SU-DHL-6 (cell line): ENCODE measurements at regions not wholly inside any gene's neighbourhood (a gene's known extent, or its start where the extent isn't known, plus 50 kb on each side); places are given as distances from the start of the nearest gene placed in this dataset.

Experiments used
- H2AFZ ChIP-seq: fragments of 200-600 bp; sonication (generic); 2 replicates; pipeline ENCODE4 v1.6.1; 2014; ENCODE audit warnings: low read depth, mild to moderate bottlenecking, moderate library complexity, mixed read lengths, antibody characterized with exemption, low read length; ENCODE audit not compliant: severe bottlenecking
- H3F3A ChIP-seq: fragments of 200-600 bp; shearing (Covaris generic); 2 replicates; pipeline ENCODE4 v1.6.0; 2016; ENCODE audit warnings: antibody characterized with exemption, mild to moderate bottlenecking; ENCODE audit not compliant: insufficient read depth
- H3K27ac ChIP-seq: fragments of 200-600 bp; sonication (generic); 2 replicates; pipeline ENCODE4 v1.5.1; 2016; ENCODE audit warnings: low read depth, mild to moderate bottlenecking, low read length, moderate library complexity, mixed read lengths
- H3K27me3 ChIP-seq: fragments of 200-600 bp; sonication (generic), shearing (Covaris generic); 2 replicates; pipeline ENCODE4 v1.6.0; 2014; ENCODE audit warnings: mild to moderate bottlenecking, low read length
- H3K36me3 ChIP-seq: fragments of 200-600 bp; sonication (generic); 2 replicates; pipeline ENCODE4 v1.6.1; 2014; ENCODE audit warnings: mild to moderate bottlenecking, low read length, mixed read lengths
- H3K4me2 ChIP-seq: fragments of 300-600, 200-600 bp; shearing (Covaris generic), sonication (generic); 2 replicates; pipeline ENCODE4 v1.6.0; 2014; ENCODE audit warnings: low read length, low read depth, mild to moderate bottlenecking; ENCODE audit not compliant: poor library complexity, severe bottlenecking
- H3K4me3 ChIP-seq: fragments of 200-600 bp; sonication (generic); 2 replicates; pipeline ENCODE4 v1.5.1; 2014; ENCODE audit warnings: antibody characterized with exemption, low read length, mild to moderate bottlenecking, mixed read lengths; ENCODE audit not compliant: insufficient read depth, poor library complexity, severe bottlenecking
- H3K79me2 ChIP-seq: fragments of 200-600 bp; sonication (generic); 2 replicates; pipeline ENCODE4 v1.6.1; 2014; ENCODE audit warnings: mild to moderate bottlenecking, low read length, moderate library complexity; ENCODE audit not compliant: insufficient read depth
- H3K9ac ChIP-seq: fragments of 200-600 bp; sonication (generic); 2 replicates; pipeline ENCODE4 v1.7.0; 2014; ENCODE audit warnings: mild to moderate bottlenecking, low read length
- H3K9me2 ChIP-seq: fragments of 200-600 bp; sonication (generic); replicated peaks from 2 replicates; pipeline ENCODE4 v1.6.1; 2014; ENCODE audit warnings: low read length; ENCODE audit not compliant: insufficient read depth
- H3K9me3 ChIP-seq: fragments of 200-600 bp; sonication (generic); 2 replicates; pipeline ENCODE4 v1.6.1; 2014; ENCODE audit warnings: low read length, mixed read lengths; ENCODE audit not compliant: insufficient read depth
- H4K20me1 ChIP-seq: fragments of 200-600 bp; sonication (generic); 2 replicates; pipeline ENCODE4 v1.6.1; 2014; ENCODE audit warnings: low read depth, mild to moderate bottlenecking, antibody characterized with exemption, low read length, moderate library complexity, mixed read lengths
- EZH2phosphoT487 ChIP-seq: fragments of 200-600 bp; sonication (generic), shearing (Covaris generic); conservative IDR thresholded peaks from 2 replicates; pipeline ENCODE4 v1.6.1; 2018; ENCODE audit warnings: mild to moderate bottlenecking, antibody characterized with exemption, low read length, moderate library complexity, mixed read lengths
- TF ChIP-seq, protein P1 (sequence below): fragments of 200-600 bp; sonication (generic); IDR thresholded peaks from one replicate; pipeline ENCODE4 v1.5.1; 2017; ENCODE audit warnings: antibody characterized with exemption, mild to moderate bottlenecking, low read length, moderate library complexity; ENCODE audit not compliant: insufficient read depth, poor library complexity, severe bottlenecking

- Histone ChIP-seq H3K27me3 (no peaks in the 10 kb centered on the region), H3K4me3 (no peak overlapping the region), H3K36me3 (no peaks in the 10 kb centered on the region), H2AFZ (no peak overlapping the region), H3K9me2 (no peaks in the 10 kb centered on the region), H3K9ac (no peak overlapping the region), H3K9me3 (no peaks in the 10 kb centered on the region), H3K27ac (no peak overlapping the region), H3K79me2 (no peaks in the 10 kb centered on the region), H3F3A (no peaks in the 10 kb centered on the region), H4K20me1 (no peaks in the 10 kb centered on the region), H3K4me2 (no peak overlapping the region)
- no peak for TF ChIP-seq EZH2phosphoT487
- TF ChIP-seq, protein P1, sequence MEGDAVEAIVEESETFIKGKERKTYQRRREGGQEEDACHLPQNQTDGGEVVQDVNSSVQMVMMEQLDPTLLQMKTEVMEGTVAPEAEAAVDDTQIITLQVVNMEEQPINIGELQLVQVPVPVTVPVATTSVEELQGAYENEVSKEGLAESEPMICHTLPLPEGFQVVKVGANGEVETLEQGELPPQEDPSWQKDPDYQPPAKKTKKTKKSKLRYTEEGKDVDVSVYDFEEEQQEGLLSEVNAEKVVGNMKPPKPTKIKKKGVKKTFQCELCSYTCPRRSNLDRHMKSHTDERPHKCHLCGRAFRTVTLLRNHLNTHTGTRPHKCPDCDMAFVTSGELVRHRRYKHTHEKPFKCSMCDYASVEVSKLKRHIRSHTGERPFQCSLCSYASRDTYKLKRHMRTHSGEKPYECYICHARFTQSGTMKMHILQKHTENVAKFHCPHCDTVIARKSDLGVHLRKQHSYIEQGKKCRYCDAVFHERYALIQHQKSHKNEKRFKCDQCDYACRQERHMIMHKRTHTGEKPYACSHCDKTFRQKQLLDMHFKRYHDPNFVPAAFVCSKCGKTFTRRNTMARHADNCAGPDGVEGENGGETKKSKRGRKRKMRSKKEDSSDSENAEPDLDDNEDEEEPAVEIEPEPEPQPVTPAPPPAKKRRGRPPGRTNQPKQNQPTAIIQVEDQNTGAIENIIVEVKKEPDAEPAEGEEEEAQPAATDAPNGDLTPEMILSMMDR = no peak
Measured at GRCh38 chr9:129357773-129358245, 179.7 kb upstream of the IER5L start.

DNA sequence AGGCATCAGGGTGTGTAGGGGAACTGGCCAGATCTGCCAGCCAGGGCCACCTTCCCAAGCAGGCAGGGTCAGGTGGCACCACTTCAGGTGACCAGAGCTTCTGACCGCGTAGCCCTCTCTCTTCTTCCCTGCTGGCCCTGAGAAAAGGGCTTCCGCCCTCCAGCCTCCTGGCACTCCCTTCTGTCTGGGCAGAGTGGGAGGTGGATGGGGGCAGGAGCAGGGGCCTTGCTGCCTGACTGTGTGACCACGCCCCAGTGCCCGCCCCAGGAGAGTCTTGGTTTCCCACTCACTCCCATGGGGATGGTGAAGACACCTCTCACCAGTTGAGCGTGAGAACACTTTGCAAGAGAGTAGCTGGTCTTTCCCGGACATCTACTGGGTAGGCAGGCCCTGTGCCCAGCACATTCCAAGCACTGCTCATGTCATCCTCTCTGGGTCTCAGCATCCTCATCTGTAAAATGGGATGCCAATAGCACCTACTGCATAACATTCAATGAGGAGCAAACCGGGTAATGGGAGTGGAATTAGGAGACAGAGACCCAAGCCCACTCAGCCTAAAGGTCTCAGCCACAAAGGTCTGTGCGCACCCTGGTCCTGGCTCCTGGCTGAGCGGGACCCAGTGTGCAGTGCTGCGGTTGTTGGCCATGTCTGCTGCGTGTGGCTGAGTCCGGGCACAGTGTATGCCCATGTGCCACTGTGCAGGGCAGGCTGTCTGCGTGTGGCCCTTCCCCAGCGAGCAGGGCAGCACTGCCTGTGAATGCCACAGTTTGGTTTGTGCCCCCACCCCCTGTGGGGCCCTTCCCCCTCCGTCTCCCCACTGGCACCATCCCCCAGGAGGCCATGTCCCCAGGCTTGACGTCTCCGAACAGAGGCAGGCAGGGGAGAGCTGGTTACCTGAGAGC, 179.1 kb upstream of the IER5L start:
- no peak overlapping the region for H3K9ac ChIP-seq
- H3K27ac ChIP-seq = no peak overlapping the region
- H3F3A ChIP-seq = no peaks in the 10 kb centered on the region
- H3K36me3 ChIP-seq = no peaks in the 10 kb centered on the region
- H4K20me1 ChIP-seq = no peaks in the 10 kb centered on the region
- H3K27me3 ChIP-seq = no peaks in the 10 kb centered on the region
- no peaks in the 10 kb centered on the region for H3K79me2 ChIP-seq
- H3K9me2 ChIP-seq = no peaks in the 10 kb centered on the region
- H3K4me3 ChIP-seq = no peak overlapping the region
- TF ChIP-seq EZH2phosphoT487 = no peak
- TF ChIP-seq, protein P1 = no peak
- H3K4me2 ChIP-seq = no peak overlapping the region
- H2AFZ ChIP-seq = no peak overlapping the region
- H3K9me3 ChIP-seq = no peaks in the 10 kb centered on the region

DNA sequence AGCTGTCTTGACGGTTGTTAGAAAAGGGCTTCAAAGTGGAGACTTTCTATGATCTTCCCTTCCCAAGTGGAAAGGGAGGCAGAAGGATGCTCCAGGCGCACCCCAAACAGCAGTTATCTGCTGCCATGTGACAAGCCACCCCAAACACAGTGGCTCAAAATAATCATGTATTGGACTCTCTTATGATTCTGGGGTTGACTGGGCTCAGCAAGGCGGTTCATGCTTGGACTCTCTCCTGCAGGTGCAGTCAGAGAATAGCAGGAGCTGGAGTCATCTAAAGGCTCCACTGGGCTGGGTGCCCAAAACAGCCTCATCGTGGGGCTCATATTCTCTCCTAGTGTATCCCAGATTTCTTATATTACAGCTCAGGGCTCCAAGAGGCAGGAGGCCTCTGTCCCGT, 177.6 kb upstream of the IER5L start:
- no peak overlapping the region for H3K4me3 ChIP-seq
- TF ChIP-seq, protein P1 = no peak
- TF ChIP-seq EZH2phosphoT487 = no peak
- H3K4me2 ChIP-seq = no peak overlapping the region
- no peaks in the 10 kb centered on the region for H3F3A ChIP-seq
- no peaks in the 10 kb centered on the region for H3K36me3 ChIP-seq
- no peak overlapping the region for H3K27ac ChIP-seq
- H3K79me2 ChIP-seq = no peaks in the 10 kb centered on the region
- H3K9me3 ChIP-seq = no peaks in the 10 kb centered on the region
- no peaks in the 10 kb centered on the region for H4K20me1 ChIP-seq
- no peaks in the 10 kb centered on the region for H3K27me3 ChIP-seq
- no peaks in the 10 kb centered on the region for H3K9me2 ChIP-seq
- no peak overlapping the region for H2AFZ ChIP-seq
- no peak overlapping the region for H3K9ac ChIP-seq
